SU-DHL-6 (cell line): ENCODE measurements at regions not wholly inside any gene's neighbourhood (a gene's known extent, or its start where the extent isn't known, plus 50 kb on each side); places are given as distances from the start of the nearest gene placed in this dataset.

ENCODE experiments used
- H2AFZ ChIP-seq: fragments of 200-600 bp; sonication (generic); 2 replicates; pipeline ENCODE4 v1.6.1; 2014; ENCODE audit warnings: low read depth, mild to moderate bottlenecking, moderate library complexity, mixed read lengths, antibody characterized with exemption, low read length; ENCODE audit not compliant: severe bottlenecking
- H3F3A ChIP-seq: fragments of 200-600 bp; shearing (Covaris generic); 2 replicates; pipeline ENCODE4 v1.6.0; 2016; ENCODE audit warnings: antibody characterized with exemption, mild to moderate bottlenecking; ENCODE audit not compliant: insufficient read depth
- H3K27ac ChIP-seq: fragments of 200-600 bp; sonication (generic); 2 replicates; pipeline ENCODE4 v1.5.1; 2016; ENCODE audit warnings: low read depth, mild to moderate bottlenecking, low read length, moderate library complexity, mixed read lengths
- H3K27me3 ChIP-seq: fragments of 200-600 bp; sonication (generic), shearing (Covaris generic); 2 replicates; pipeline ENCODE4 v1.6.0; 2014; ENCODE audit warnings: mild to moderate bottlenecking, low read length
- H3K36me3 ChIP-seq: fragments of 200-600 bp; sonication (generic); 2 replicates; pipeline ENCODE4 v1.6.1; 2014; ENCODE audit warnings: mild to moderate bottlenecking, low read length, mixed read lengths
- H3K4me2 ChIP-seq: fragments of 300-600, 200-600 bp; shearing (Covaris generic), sonication (generic); 2 replicates; pipeline ENCODE4 v1.6.0; 2014; ENCODE audit warnings: low read length, low read depth, mild to moderate bottlenecking; ENCODE audit not compliant: poor library complexity, severe bottlenecking
- H3K4me3 ChIP-seq: fragments of 200-600 bp; sonication (generic); 2 replicates; pipeline ENCODE4 v1.5.1; 2014; ENCODE audit warnings: antibody characterized with exemption, low read length, mild to moderate bottlenecking, mixed read lengths; ENCODE audit not compliant: insufficient read depth, poor library complexity, severe bottlenecking
- H3K79me2 ChIP-seq: fragments of 200-600 bp; sonication (generic); 2 replicates; pipeline ENCODE4 v1.6.1; 2014; ENCODE audit warnings: mild to moderate bottlenecking, low read length, moderate library complexity; ENCODE audit not compliant: insufficient read depth
- H3K9ac ChIP-seq: fragments of 200-600 bp; sonication (generic); 2 replicates; pipeline ENCODE4 v1.7.0; 2014; ENCODE audit warnings: mild to moderate bottlenecking, low read length
- H3K9me2 ChIP-seq: fragments of 200-600 bp; sonication (generic); replicated peaks from 2 replicates; pipeline ENCODE4 v1.6.1; 2014; ENCODE audit warnings: low read length; ENCODE audit not compliant: insufficient read depth
- H3K9me3 ChIP-seq: fragments of 200-600 bp; sonication (generic); 2 replicates; pipeline ENCODE4 v1.6.1; 2014; ENCODE audit warnings: low read length, mixed read lengths; ENCODE audit not compliant: insufficient read depth
- H4K20me1 ChIP-seq: fragments of 200-600 bp; sonication (generic); 2 replicates; pipeline ENCODE4 v1.6.1; 2014; ENCODE audit warnings: low read depth, mild to moderate bottlenecking, antibody characterized with exemption, low read length, moderate library complexity, mixed read lengths
- EZH2phosphoT487 ChIP-seq: fragments of 200-600 bp; sonication (generic), shearing (Covaris generic); conservative IDR thresholded peaks from 2 replicates; pipeline ENCODE4 v1.6.1; 2018; ENCODE audit warnings: mild to moderate bottlenecking, antibody characterized with exemption, low read length, moderate library complexity, mixed read lengths
- TF ChIP-seq, protein P1 (sequence below): fragments of 200-600 bp; sonication (generic); IDR thresholded peaks from one replicate; pipeline ENCODE4 v1.5.1; 2017; ENCODE audit warnings: antibody characterized with exemption, mild to moderate bottlenecking, low read length, moderate library complexity; ENCODE audit not compliant: insufficient read depth, poor library complexity, severe bottlenecking

- Histone ChIP-seq H3K9me2 (no peaks in the 10 kb centered on the region), H3K79me2 (no peaks in the 10 kb centered on the region), H3K4me2 (no peak overlapping the region), H4K20me1 (no peaks in the 10 kb centered on the region), H3K27ac (no peak overlapping the region), H3K27me3 (no peaks in the 10 kb centered on the region), H3F3A (no peaks in the 10 kb centered on the region), H2AFZ (no peak overlapping the region), H3K9ac (no peak overlapping the region), H3K36me3 (no peaks in the 10 kb centered on the region), H3K9me3 (no peaks in the 10 kb centered on the region), H3K4me3 (no peak overlapping the region)
- TF ChIP-seq EZH2phosphoT487 = no peak
- TF ChIP-seq, protein P1, sequence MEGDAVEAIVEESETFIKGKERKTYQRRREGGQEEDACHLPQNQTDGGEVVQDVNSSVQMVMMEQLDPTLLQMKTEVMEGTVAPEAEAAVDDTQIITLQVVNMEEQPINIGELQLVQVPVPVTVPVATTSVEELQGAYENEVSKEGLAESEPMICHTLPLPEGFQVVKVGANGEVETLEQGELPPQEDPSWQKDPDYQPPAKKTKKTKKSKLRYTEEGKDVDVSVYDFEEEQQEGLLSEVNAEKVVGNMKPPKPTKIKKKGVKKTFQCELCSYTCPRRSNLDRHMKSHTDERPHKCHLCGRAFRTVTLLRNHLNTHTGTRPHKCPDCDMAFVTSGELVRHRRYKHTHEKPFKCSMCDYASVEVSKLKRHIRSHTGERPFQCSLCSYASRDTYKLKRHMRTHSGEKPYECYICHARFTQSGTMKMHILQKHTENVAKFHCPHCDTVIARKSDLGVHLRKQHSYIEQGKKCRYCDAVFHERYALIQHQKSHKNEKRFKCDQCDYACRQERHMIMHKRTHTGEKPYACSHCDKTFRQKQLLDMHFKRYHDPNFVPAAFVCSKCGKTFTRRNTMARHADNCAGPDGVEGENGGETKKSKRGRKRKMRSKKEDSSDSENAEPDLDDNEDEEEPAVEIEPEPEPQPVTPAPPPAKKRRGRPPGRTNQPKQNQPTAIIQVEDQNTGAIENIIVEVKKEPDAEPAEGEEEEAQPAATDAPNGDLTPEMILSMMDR = no peak
These were observed 357.5 kb upstream of the ID2 start for GRCh38 chr2:8324164-8324856.

DNA sequence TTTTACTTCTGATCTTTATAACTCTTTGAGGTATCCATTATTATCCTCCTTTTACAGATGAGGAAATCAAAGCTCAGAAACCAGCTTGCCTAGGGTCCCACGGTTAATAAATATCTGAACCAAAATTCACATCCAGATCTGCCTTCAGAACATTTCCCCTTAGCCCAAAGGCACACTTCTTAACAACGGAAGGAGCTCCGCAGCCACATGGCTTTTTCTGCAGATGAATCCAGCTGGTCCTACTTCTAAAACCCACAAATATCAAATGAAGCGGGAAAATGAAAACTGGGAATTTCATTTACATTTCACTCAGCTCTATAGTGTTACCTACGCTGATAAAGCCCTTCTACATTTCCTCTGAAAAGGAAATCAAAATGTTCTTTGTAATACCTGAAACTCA, 357.0 kb upstream of the ID2 start:
- H3K27ac ChIP-seq = no peak overlapping the region
- H2AFZ ChIP-seq = no peak overlapping the region
- no peak overlapping the region for H3K4me2 ChIP-seq
- H3K36me3 ChIP-seq = no peaks in the 10 kb centered on the region
- no peak overlapping the region for H3K4me3 ChIP-seq
- no peaks in the 10 kb centered on the region for H3F3A ChIP-seq
- H3K9me2 ChIP-seq = no peaks in the 10 kb centered on the region
- H3K79me2 ChIP-seq = no peaks in the 10 kb centered on the region
- no peak for TF ChIP-seq EZH2phosphoT487
- TF ChIP-seq, protein P1 = no peak
- H3K27me3 ChIP-seq = no peaks in the 10 kb centered on the region
- no peak overlapping the region for H3K9ac ChIP-seq
- no peaks in the 10 kb centered on the region for H3K9me3 ChIP-seq
- no peaks in the 10 kb centered on the region for H4K20me1 ChIP-seq

DNA sequence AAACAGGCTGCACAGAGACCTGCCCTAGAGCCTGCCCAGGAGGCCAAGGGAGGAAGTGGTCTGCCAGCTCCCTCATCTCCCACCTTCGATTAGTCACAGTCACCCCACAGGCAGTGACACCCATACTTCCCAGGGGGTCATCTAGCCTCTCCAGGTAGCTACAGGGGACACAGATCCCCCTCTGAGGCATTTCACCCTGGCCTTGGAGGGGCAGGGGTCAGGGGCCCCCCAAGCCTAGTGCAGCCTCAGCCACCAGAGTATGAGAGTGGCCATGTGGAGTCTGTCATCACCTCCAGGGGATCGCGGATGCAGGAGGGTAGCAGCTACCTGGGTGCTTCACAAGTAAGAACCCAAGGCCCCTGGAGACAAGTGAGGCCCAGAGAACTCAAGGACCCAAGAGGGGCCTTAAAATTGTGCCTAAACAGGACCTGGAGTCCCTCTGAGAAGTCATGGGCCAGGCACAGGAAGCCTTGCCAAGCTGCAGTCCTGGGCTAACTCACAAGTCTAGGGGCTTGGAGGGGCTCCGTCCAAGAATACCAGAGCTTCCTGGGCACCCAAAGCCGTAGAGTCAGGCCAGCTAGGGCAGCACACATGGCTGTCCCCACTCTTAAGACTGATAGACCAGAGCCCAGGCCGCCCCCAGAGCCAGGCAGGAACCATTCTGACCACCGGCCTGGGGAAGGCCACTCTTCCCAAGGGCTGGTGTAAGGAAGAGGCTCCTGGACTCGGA, 354.3 kb upstream of the ID2 start:
- Histone ChIP-seq H3F3A (no peaks in the 10 kb centered on the region), H4K20me1 (no peaks in the 10 kb centered on the region)

More for the DNA sequence above, 354.3 kb upstream of the ID2 start:
- Histone ChIP-seq H3K4me2 (no peak overlapping the region), H3K27ac (no peak overlapping the region), H3K9me2 (no peaks in the 10 kb centered on the region), H3K79me2 (no peaks in the 10 kb centered on the region), H3K9me3 (no peaks in the 10 kb centered on the region), H3K9ac (no peak overlapping the region), H3K4me3 (no peak overlapping the region), H3K36me3 (no peaks in the 10 kb centered on the region), H2AFZ (no peak overlapping the region), H3K27me3 (no peaks in the 10 kb centered on the region)
- TF ChIP-seq, protein P1 = no peak
- no peak for TF ChIP-seq EZH2phosphoT487
